H1 (cell line): ENCODE measurements at regions not wholly inside any gene's neighbourhood (a gene's known extent, or its start where the extent isn't known, plus 50 kb on each side); places are given as distances from the start of the nearest gene placed in this dataset.

Experiments used
- CTCF ChIA-PET: fragments of 300-600 bp; sonication (Branson Sonifier 250); formaldehyde crosslinking; loops from one replicate; lab custom pipeline; 2021; ENCODE audit not compliant: partially characterized antibody; lab: Charles Lee
- POLR2A ChIA-PET: fragments of 300-600 bp; sonication (Branson Sonifier 250); formaldehyde crosslinking; loops from one replicate; lab custom pipeline; 2021; ENCODE audit warnings: inconsistent platforms; ENCODE audit not compliant: partially characterized antibody; lab: Charles Lee
- DNase-seq, 2 experiments: peaks; one replicate each; pipeline versions ENCODE4 v3.0.0 to v3.0.0-alpha.2; 2010 to 2022; ENCODE audit warnings: low spot score in 2 of 2, low read depth in 1 of 2, mixed read lengths in 1 of 2
- FAIRE-seq: peaks from 2 replicates; lab custom pipeline; 2011; peaks lifted over from hg19 to GRCh38; lab: Jason Lieb, UNC
- H2AFZ ChIP-seq: 2 replicates; pipeline ENCODE4 v1.8.1; 2012; ENCODE audit warnings: low read length, inconsistent platforms
- H2AK5ac ChIP-seq: 2 replicates; pipeline ENCODE4 v1.6.1; 2013; ENCODE audit warnings: low read depth, low read length
- H2BK120ac ChIP-seq: replicated peaks from 2 replicates; pipeline ENCODE3; 2013; ENCODE audit warnings: low read depth, low read length, inconsistent platforms
- H2BK12ac ChIP-seq: 2 replicates; pipeline ENCODE4 v1.6.1; 2013; ENCODE audit warnings: low read depth, low read length
- H2BK15ac ChIP-seq: 2 replicates; pipeline ENCODE4 v1.6.1; 2013; ENCODE audit warnings: low read length
- H2BK20ac ChIP-seq: 2 replicates; pipeline ENCODE4 v1.6.1; 2013; ENCODE audit warnings: low read length
- H2BK5ac ChIP-seq: 2 replicates; pipeline ENCODE4 v1.6.1; 2013; ENCODE audit warnings: low read depth, low read length
- H3K14ac ChIP-seq: 2 replicates; pipeline ENCODE4 v1.6.1; 2013; ENCODE audit warnings: inconsistent platforms; ENCODE audit not compliant: insufficient read length
- H3K18ac ChIP-seq: 2 replicates; pipeline ENCODE4 v1.6.1; 2013; ENCODE audit warnings: low read length; ENCODE audit errors: extremely low read depth
- H3K23ac ChIP-seq: 2 replicates; pipeline ENCODE4 v1.6.1; 2013; ENCODE audit warnings: inconsistent platforms; ENCODE audit not compliant: insufficient read length
- H3K23me2 ChIP-seq: 2 replicates; pipeline ENCODE4 v1.6.1; 2013; ENCODE audit warnings: low read depth, low read length
- H3K27ac ChIP-seq: 2 replicates; pipeline ENCODE4 v1.6.1; 2011; ENCODE audit warnings: low read depth, low read length, inconsistent platforms
- H3K27me3 ChIP-seq, 4 experiments: replicated peaks in 1 of 4; 1 replicate in 1 of 4; 2 replicates in 3 of 4; pipeline versions ENCODE4 v1.6.1 to v1.8.1; 2011 to 2013; ENCODE audit warnings: low read length in 3 of 4, mild to moderate bottlenecking in 3 of 4, inconsistent platforms in 2 of 4, mixed read lengths in 2 of 4, moderate library complexity in 1 of 4; ENCODE audit not compliant: control insufficient read depth in 3 of 4, insufficient read depth in 3 of 4; ENCODE audit errors: extremely low read depth in 1 of 4
- H3K36me3 ChIP-seq, 4 experiments: 2 replicates each; pipeline versions ENCODE4 v1.6.1 to v1.8.1; 2011 to 2013; ENCODE audit warnings: mild to moderate bottlenecking in 4 of 4, low read length in 3 of 4, moderate library complexity in 2 of 4, control low read depth in 1 of 4, inconsistent platforms in 1 of 4; ENCODE audit not compliant: insufficient read depth in 4 of 4, control insufficient read depth in 2 of 4
- H3K4ac ChIP-seq: replicated peaks from 2 replicates; pipeline ENCODE3; 2013; ENCODE audit warnings: low read length, low read depth, mixed read lengths, inconsistent platforms; ENCODE audit not compliant: insufficient read length
- H3K4me1 ChIP-seq, 4 experiments: replicated peaks in 1 of 4; 1 replicate in 1 of 4; 2 replicates in 3 of 4; pipeline versions ENCODE4 v1.6.1 to v1.8.1; 2011 to 2013; ENCODE audit warnings: low read length in 3 of 4, inconsistent platforms in 2 of 4, mixed read lengths in 1 of 4; ENCODE audit not compliant: insufficient read depth in 4 of 4, control insufficient read depth in 3 of 4
- H3K4me2 ChIP-seq, 2 experiments: 2 replicates each; pipeline versions ENCODE4 v1.6.1 to v1.8.1; 2011 to 2013; ENCODE audit warnings: low read depth in 2 of 2, low read length in 2 of 2, control low read depth in 1 of 2, inconsistent platforms in 1 of 2, mild to moderate bottlenecking in 1 of 2; ENCODE audit not compliant: insufficient read depth in 1 of 2
- H3K4me3 ChIP-seq, 4 experiments: fragments of 200-600, 300-600 bp in 1 of 4; sonication (generic), shearing (Covaris generic), sonication (Bioruptor Twin) in 1 of 4; 2 replicates each; pipeline versions ENCODE4 v1.5.1 to v1.8.1; 2011 to 2016; ENCODE audit warnings: low read length in 4 of 4, low read depth in 3 of 4, control low read depth in 2 of 4, inconsistent platforms in 2 of 4, mild to moderate bottlenecking in 2 of 4, mixed read lengths in 1 of 4, moderate library complexity in 1 of 4; ENCODE audit not compliant: insufficient read depth in 2 of 4; ENCODE audit errors: extremely low read depth in 1 of 4
- H3K56ac ChIP-seq: replicated peaks from 2 replicates; pipeline ENCODE3; 2013; ENCODE audit warnings: low read depth, mild to moderate bottlenecking, mixed read lengths, low read length, inconsistent platforms; ENCODE audit not compliant: insufficient read length
- H3K79me1 ChIP-seq: 2 replicates; pipeline ENCODE4 v1.6.1; 2013; ENCODE audit warnings: low read depth, low read length, control low read depth
- H3K79me2 ChIP-seq, 2 experiments: 2 replicates each; pipeline versions ENCODE4 v1.6.1 to v1.8.1; 2012 to 2013; ENCODE audit warnings: low read length in 2 of 2, mild to moderate bottlenecking in 2 of 2, inconsistent platforms in 1 of 2; ENCODE audit not compliant: insufficient read depth in 2 of 2, control insufficient read depth in 1 of 2
- H3K9ac ChIP-seq, 4 experiments: replicated peaks in 1 of 4; 1 replicate in 1 of 4; 2 replicates in 3 of 4; pipeline versions ENCODE4 v1.6.1 to v1.8.1; 2011 to 2013; ENCODE audit warnings: low read depth in 3 of 4, low read length in 3 of 4, control low read depth in 2 of 4, mild to moderate bottlenecking in 2 of 4, moderate library complexity in 2 of 4, inconsistent platforms in 1 of 4; ENCODE audit errors: extremely low read depth in 1 of 4
- H3K9me3 ChIP-seq, 2 experiments: 2 replicates each; pipeline versions ENCODE4 v1.6.1 to v1.8.1; 2012 to 2013; ENCODE audit warnings: mild to moderate bottlenecking in 2 of 2, moderate library complexity in 2 of 2, control low read depth in 1 of 2, inconsistent platforms in 1 of 2, low read depth in 1 of 2, low read length in 1 of 2, mixed read lengths in 1 of 2; ENCODE audit not compliant: insufficient read depth in 2 of 2
- H4K20me1 ChIP-seq, 2 experiments: replicated peaks in 1 of 2; 2 replicates each; pipeline versions ENCODE3 to v1.8.1; 2011 to 2013; ENCODE audit warnings: inconsistent platforms in 2 of 2, low read length in 2 of 2, mild to moderate bottlenecking in 1 of 2; ENCODE audit not compliant: insufficient read depth in 2 of 2, control insufficient read depth in 1 of 2
- H4K5ac ChIP-seq: 2 replicates; pipeline ENCODE4 v1.6.1; 2013; ENCODE audit warnings: low read length, low read depth, mixed read lengths, inconsistent platforms; ENCODE audit not compliant: insufficient read length
- H4K8ac ChIP-seq: 2 replicates; pipeline ENCODE4 v1.8.0; 2013; ENCODE audit warnings: mild to moderate bottlenecking, moderate library complexity, low read length, inconsistent platforms; ENCODE audit not compliant: insufficient read depth; ENCODE audit errors: extremely low read depth
- H4K91ac ChIP-seq: replicated peaks from 2 replicates; pipeline ENCODE3; 2013; ENCODE audit warnings: low read length, mixed read lengths, inconsistent platforms; ENCODE audit not compliant: insufficient read length
- ASH2L ChIP-seq: fragments of 200-600, 300-600 bp; sonication (generic); IDR thresholded peaks from one replicate; pipeline ENCODE4 v1.7.1; 2017; ENCODE audit warnings: low read length
- CBX8 ChIP-seq: fragments of 300-800, 300-1000 bp; sonication (generic); IDR thresholded peaks from 2 replicates; pipeline ENCODE4 v1.7.1; 2016; ENCODE audit warnings: low read depth, low read length, borderline replicate concordance
- E2F6 ChIP-seq: IDR thresholded peaks from 2 replicates; pipeline ENCODE4 v1.6.1; 2012; ENCODE audit warnings: inconsistent platforms
- GTF2F1 ChIP-seq: IDR thresholded peaks from 2 replicates; pipeline ENCODE4 v1.6.1; 2012; ENCODE audit warnings: low read depth, low read length, improper control_type of control experiment, borderline replicate concordance
- JUND ChIP-seq: IDR thresholded peaks from 2 replicates; pipeline ENCODE4 v1.6.1; 2011; ENCODE audit warnings: mild to moderate bottlenecking, improper control_type of control experiment, low read length
- NANOG ChIP-seq: IDR thresholded peaks from 2 replicates; pipeline ENCODE4 v1.6.1; 2011; ENCODE audit warnings: low read length, low read depth, mild to moderate bottlenecking, inconsistent platforms; ENCODE audit not compliant: insufficient read depth, poor library complexity, severe bottlenecking
- PHF8 ChIP-seq: fragments of 200-600 bp; sonication (generic); conservative IDR thresholded peaks from 2 replicates; pipeline ENCODE4 v1.7.1; 2012; ENCODE audit warnings: low read depth, mild to moderate bottlenecking, inconsistent platforms, low read length, moderate library complexity
- SIX5 ChIP-seq: IDR thresholded peaks from 2 replicates; pipeline ENCODE4 v1.6.1; 2011; ENCODE audit warnings: mild to moderate bottlenecking, low read depth, low read length
- TAF7 ChIP-seq: optimal IDR thresholded peaks from 2 replicates; pipeline ENCODE3; 2011; ENCODE audit warnings: low read depth, mild to moderate bottlenecking, inconsistent platforms, low read length, moderate library complexity, borderline replicate concordance
- USF2 ChIP-seq: IDR thresholded peaks from 2 replicates; pipeline ENCODE4 v1.6.1; 2011; ENCODE audit warnings: low read length, improper control_type of control experiment
- WGBS, 2 experiments: shearing (Covaris generic) in 1 of 2; methylation state at CpG; one replicate each; pipeline versions ENCODE4 v1.1.6 to v1.1.7; 2013 to 2015; ENCODE audit warnings: low lambda C conversion rate in 2 of 2, mixed read lengths in 2 of 2, inconsistent platforms in 1 of 2, low coverage in 1 of 2, missing lambda C conversion rate in 1 of 2; ENCODE audit not compliant: insufficient replicate concordance in 2 of 2, insufficient coverage in 1 of 2, insufficient read length in 1 of 2; ENCODE audit errors: extremely low coverage in 1 of 2, missing lambda C conversion rate in 1 of 2; 5-methylcytosine and 5-hydroxymethylcytosine counted together

GRCh38 chr11:70568814-70569617 lies 170.7 kb downstream of the CTTN start:
- H4K5ac ChIP-seq, result no peak overlapping the region
- FAIRE-seq (no peak), DNase-seq (no peak)
- no peak overlapping the region for H3K56ac ChIP-seq
- no peak overlapping the region for H3K4me3 ChIP-seq
- peaks cover 0 to 2% of the 10 kb centered on the region in 2 experiments for H4K20me1 ChIP-seq
- 0 out of 2 replicates have a peak overlapping the region, but pooled peaks have one; percentile 7 for H4K8ac ChIP-seq
- no peak overlapping the region for H2BK15ac ChIP-seq
- peak overlapping the region; percentile 3; the same call in 1 of the 2 replicates for H2BK12ac ChIP-seq
- no peaks in the 10 kb centered on the region for H3K36me3 ChIP-seq
- no peak overlapping the region for H3K4me2 ChIP-seq
- peaks cover 3% of the 10 kb centered on the region; the same call in 1 of the 2 replicates for H3K79me1 ChIP-seq
- no peak overlapping the region for H2BK120ac ChIP-seq
- H3K23me2 ChIP-seq, result no peaks in the 10 kb centered on the region; the same call in 1 of the 2 replicates
- no peak overlapping the region for H3K4ac ChIP-seq
- no peak overlapping the region for H3K14ac ChIP-seq
- peak overlapping the region; percentile 68 for H4K91ac ChIP-seq
- no peak overlapping the region for H2AFZ ChIP-seq
- POLR2A ChIA-PET, result interaction anchor here (1.2 kb wide), 1 partner anchor 20 kb away, joined by 3 read pairs; no protein-coding TSS in a partner anchor
- H3K23ac ChIP-seq, result no peak overlapping the region
- H3K9me3 ChIP-seq, result no peaks in the 10 kb centered on the region
- WGBS, 2 experiments, result 87% methylated on average over 25 of the region's 30 CpGs; no CpG with 5 or more reads in 1 of the 2 experiments
- CTCF ChIA-PET, result interaction anchor here (0.7 to 2.7 kb wide), 29 partner anchors 10 to 228 kb away, joined by 3 to 22 read pairs (median 4); no protein-coding TSS in a partner anchor
- H3K79me2 ChIP-seq, result no peaks in the 10 kb centered on the region
- H3K18ac ChIP-seq, result no peak overlapping the region
- no peak overlapping the region for H2BK5ac ChIP-seq
- no peak overlapping the region for H2AK5ac ChIP-seq
- no peak overlapping the region for H3K9ac ChIP-seq
- H3K27me3 ChIP-seq, result no peaks in the 10 kb centered on the region; a peak in 1 of 7 replicates
- peaks cover 3 to 14% (median 12%) of the 10 kb centered on the region in 4 experiments for H3K4me1 ChIP-seq
- no peak overlapping the region for H2BK20ac ChIP-seq
- no peak overlapping the region; the same call in 1 of the 2 replicates for H3K27ac ChIP-seq
- TF ChIP-seq E2F6, result no peak
- no peak for TF ChIP-seq USF2
- no peak for TF ChIP-seq GTF2F1
- TF ChIP-seq JUND, result no peak
- TF ChIP-seq CBX8, result no peak
- no peak for TF ChIP-seq SIX5
- TF ChIP-seq NANOG, result no peak
- no peak for TF ChIP-seq TAF7
- no peak for TF ChIP-seq PHF8
- no peak for TF ChIP-seq ASH2L
